ENCODE measurements at regions not wholly inside any gene's neighbourhood (a gene's known extent, or its start where the extent isn't known, plus 50 kb on each side); places are given as distances from the start of the nearest gene placed in this dataset.

GRCh38 chr12:4034921-4035320, 161.7 kb upstream of the PARP11 start:
- TF ChIP-seq EGR1 (IDR thresholded peaks at IDR 0.05) (no peak), FOXM1 (IDR thresholded peaks at IDR 0.05; ENCODE audit: borderline replicate concordance, low read depth) (no peak), TEAD4 (IDR thresholded peaks at IDR 0.05) (no peak), TAF1 (IDR thresholded peaks at IDR 0.05; ENCODE audit: low read depth) (no peak), RAD21 (IDR thresholded peaks at IDR 0.05; ENCODE audit: low read depth) (no peak), CEBPB (IDR thresholded peaks at IDR 0.05) (no peak), CREB1 (IDR thresholded peaks at IDR 0.05; ENCODE audit: low read depth) (no peak), NFIC (IDR thresholded peaks at IDR 0.05) (no peak), MAX (IDR thresholded peaks at IDR 0.05) (no peak), TCF12 (IDR thresholded peaks at IDR 0.05; ENCODE audit: low read depth) (no peak), ZBTB7A (IDR thresholded peaks at IDR 0.05; ENCODE audit: low read depth) (no peak), EP300 (IDR thresholded peaks at IDR 0.05; ENCODE audit: borderline replicate concordance) (no peak), USF1 (IDR thresholded peaks at IDR 0.05) (no peak), YY1 (IDR thresholded peaks at IDR 0.05; ENCODE audit: low read depth) (no peak)
- TF ChIP-seq, protein P1, sequence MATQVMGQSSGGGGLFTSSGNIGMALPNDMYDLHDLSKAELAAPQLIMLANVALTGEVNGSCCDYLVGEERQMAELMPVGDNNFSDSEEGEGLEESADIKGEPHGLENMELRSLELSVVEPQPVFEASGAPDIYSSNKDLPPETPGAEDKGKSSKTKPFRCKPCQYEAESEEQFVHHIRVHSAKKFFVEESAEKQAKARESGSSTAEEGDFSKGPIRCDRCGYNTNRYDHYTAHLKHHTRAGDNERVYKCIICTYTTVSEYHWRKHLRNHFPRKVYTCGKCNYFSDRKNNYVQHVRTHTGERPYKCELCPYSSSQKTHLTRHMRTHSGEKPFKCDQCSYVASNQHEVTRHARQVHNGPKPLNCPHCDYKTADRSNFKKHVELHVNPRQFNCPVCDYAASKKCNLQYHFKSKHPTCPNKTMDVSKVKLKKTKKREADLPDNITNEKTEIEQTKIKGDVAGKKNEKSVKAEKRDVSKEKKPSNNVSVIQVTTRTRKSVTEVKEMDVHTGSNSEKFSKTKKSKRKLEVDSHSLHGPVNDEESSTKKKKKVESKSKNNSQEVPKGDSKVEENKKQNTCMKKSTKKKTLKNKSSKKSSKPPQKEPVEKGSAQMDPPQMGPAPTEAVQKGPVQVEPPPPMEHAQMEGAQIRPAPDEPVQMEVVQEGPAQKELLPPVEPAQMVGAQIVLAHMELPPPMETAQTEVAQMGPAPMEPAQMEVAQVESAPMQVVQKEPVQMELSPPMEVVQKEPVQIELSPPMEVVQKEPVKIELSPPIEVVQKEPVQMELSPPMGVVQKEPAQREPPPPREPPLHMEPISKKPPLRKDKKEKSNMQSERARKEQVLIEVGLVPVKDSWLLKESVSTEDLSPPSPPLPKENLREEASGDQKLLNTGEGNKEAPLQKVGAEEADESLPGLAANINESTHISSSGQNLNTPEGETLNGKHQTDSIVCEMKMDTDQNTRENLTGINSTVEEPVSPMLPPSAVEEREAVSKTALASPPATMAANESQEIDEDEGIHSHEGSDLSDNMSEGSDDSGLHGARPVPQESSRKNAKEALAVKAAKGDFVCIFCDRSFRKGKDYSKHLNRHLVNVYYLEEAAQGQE (IDR thresholded peaks at IDR 0.05; ENCODE audit: low read depth), result no peak

DNA sequence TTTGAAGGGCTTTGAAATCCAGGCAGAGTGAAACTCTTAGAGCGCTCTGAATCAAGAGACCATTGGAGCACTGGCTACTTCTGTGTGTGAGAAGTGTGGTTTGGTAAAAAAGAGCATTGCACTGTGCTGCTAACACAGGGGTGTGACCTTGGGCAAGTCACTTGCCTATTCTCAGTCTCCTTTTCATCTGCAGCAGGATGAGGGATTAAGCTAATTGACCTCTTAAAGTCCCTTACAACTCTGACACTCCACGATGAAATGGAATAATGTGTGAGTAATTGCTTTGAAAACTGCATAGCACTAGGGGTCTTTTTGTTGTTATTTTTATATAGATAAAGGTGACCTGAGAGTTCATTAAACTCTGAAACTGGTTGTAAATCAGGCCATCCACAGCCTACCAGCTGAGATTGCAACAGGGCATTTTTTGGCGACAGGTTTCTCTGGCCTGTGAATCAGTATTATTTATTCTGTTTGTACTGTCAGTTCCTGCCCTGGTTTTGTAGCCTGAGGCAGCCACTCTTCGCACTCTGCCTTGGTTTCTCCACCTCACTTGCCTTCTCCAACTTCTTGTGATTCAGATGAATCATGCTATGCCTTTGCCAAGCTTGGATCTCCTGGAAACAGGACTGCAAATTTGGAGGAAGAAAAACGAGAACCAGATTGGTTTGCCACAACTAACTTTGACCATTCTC, 159.9 kb upstream of the PARP11 start:
- TF ChIP-seq ZBTB7A (IDR thresholded peaks at IDR 0.05; ENCODE audit: low read depth) (no peak), YY1 (IDR thresholded peaks at IDR 0.05; ENCODE audit: low read depth) (no peak), CREB1 (IDR thresholded peaks at IDR 0.05; ENCODE audit: low read depth) (no peak), FOXM1 (IDR thresholded peaks at IDR 0.05; ENCODE audit: borderline replicate concordance, low read depth) (no peak), CEBPB (IDR thresholded peaks at IDR 0.05) (no peak), TEAD4 (IDR thresholded peaks at IDR 0.05) (no peak), EGR1 (IDR thresholded peaks at IDR 0.05) (no peak), RAD21 (IDR thresholded peaks at IDR 0.05; ENCODE audit: low read depth) (no peak), TCF12 (IDR thresholded peaks at IDR 0.05; ENCODE audit: low read depth) (no peak), EP300 (IDR thresholded peaks at IDR 0.05; ENCODE audit: borderline replicate concordance) (no peak), USF1 (IDR thresholded peaks at IDR 0.05) (no peak), NFIC (IDR thresholded peaks at IDR 0.05) (no peak), MAX (IDR thresholded peaks at IDR 0.05) (no peak), TAF1 (IDR thresholded peaks at IDR 0.05; ENCODE audit: low read depth) (no peak)
- TF ChIP-seq, protein P1 (IDR thresholded peaks at IDR 0.05; ENCODE audit: low read depth), result no peak

DNA sequence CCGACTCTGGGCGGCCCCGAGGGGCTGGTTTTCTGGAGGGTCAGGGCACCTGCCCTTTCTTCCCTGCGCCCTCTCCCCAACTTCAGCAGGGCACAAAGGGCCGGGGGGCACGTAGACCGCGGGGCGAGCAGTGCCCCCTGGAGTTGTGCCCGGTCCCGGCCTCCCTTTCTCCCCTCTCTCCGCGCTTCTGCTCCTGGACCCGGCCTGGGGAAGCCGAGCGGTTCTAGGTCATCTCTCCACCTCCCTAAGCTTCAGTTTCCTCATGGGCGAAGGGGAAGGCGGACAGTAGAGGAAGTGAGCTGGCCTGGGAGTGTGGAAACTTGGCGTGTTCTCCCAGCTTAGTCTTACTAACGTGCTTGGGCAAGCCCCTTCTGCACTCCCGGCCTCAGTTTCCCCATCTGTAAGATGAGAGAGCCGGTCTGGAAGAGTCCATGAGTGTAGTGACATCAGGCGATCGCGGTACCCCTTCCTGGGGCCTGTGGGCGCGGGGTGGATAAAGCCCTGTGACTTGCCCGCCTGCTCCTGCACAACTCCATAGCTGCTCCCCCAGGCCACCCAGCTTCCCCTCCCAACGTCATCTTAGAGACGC, 158.6 kb upstream of the PARP11 start:
- no peak for TF ChIP-seq FOXM1 (IDR thresholded peaks at IDR 0.05; ENCODE audit: borderline replicate concordance, low read depth)
- no peak for TF ChIP-seq RAD21 (IDR thresholded peaks at IDR 0.05; ENCODE audit: low read depth)
- no peak for TF ChIP-seq YY1 (IDR thresholded peaks at IDR 0.05; ENCODE audit: low read depth)
- no peak for TF ChIP-seq CREB1 (IDR thresholded peaks at IDR 0.05; ENCODE audit: low read depth)
- TF ChIP-seq ZBTB7A (IDR thresholded peaks at IDR 0.05; ENCODE audit: low read depth), result peak; percentile 32; the same call in 1 of the 2 replicates
- no peak for TF ChIP-seq MAX (IDR thresholded peaks at IDR 0.05)
- no peak for TF ChIP-seq CEBPB (IDR thresholded peaks at IDR 0.05)
- no peak; the same call in 1 of the 2 replicates for TF ChIP-seq TCF12 (IDR thresholded peaks at IDR 0.05; ENCODE audit: low read depth)

DNA sequence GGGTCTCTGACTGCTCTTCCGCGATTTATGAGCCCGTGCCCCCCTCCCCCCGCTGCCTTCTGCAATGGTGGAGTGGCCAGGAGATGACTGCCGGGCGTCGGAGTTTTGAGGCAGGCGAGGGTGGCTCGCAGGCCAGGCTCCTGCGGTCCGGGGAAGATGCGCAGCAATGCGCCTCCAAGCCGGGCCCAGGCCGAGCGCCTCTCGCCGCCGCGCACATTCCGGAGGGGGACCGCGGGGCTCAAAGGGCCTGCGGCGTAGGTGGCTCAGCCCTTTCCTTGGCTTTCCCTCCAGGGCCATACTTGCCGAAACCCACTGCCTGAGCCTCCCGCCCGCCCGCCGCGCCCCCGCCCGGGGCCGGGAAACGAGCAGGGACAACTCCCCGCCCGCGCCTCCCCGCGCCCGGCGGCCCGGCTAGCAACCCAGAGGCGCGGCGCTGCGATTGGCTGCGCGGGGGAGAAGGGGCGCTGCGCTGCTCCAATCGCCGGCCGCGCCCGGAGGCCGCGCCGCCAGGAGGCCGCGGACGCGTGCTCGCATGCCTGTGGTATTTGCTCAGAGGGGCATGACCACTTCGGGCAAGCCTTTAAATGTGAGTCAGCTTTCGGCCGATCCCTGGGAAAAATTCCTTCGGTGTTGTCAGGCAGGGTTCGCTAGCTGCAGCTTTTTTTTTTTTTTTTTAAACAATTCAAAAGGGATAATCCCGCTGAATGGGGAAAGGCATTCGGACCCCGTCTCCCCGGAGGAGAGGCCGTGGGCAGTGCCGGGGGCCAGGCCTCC, 157.9 kb upstream of the PARP11 start:
- TF ChIP-seq NFIC (IDR thresholded peaks at IDR 0.05), result peak; percentile 77
- peak; percentile 75 for TF ChIP-seq EGR1 (IDR thresholded peaks at IDR 0.05)
- peak; percentile 98 for TF ChIP-seq TEAD4 (IDR thresholded peaks at IDR 0.05)
- peak; percentile 53 for TF ChIP-seq ZBTB7A (IDR thresholded peaks at IDR 0.05; ENCODE audit: low read depth)
- TF ChIP-seq, protein P1 (IDR thresholded peaks at IDR 0.05; ENCODE audit: low read depth), result no peak
- TF ChIP-seq FOXM1 (IDR thresholded peaks at IDR 0.05; ENCODE audit: borderline replicate concordance, low read depth), result peak; percentile 77
- TF ChIP-seq YY1 (IDR thresholded peaks at IDR 0.05; ENCODE audit: low read depth), result no peak
- TF ChIP-seq EP300 (IDR thresholded peaks at IDR 0.05; ENCODE audit: borderline replicate concordance), result peak; percentile 98
- TF ChIP-seq CREB1 (IDR thresholded peaks at IDR 0.05; ENCODE audit: low read depth), result no peak
- TF ChIP-seq TCF12 (IDR thresholded peaks at IDR 0.05; ENCODE audit: low read depth), result peak; percentile 92
- TF ChIP-seq CEBPB (IDR thresholded peaks at IDR 0.05), result peak; percentile 53; the same call in 1 of the 2 replicates
- TF ChIP-seq RAD21 (IDR thresholded peaks at IDR 0.05; ENCODE audit: low read depth), result no peak; the same call in 1 of the 2 replicates
- peak; percentile 92 for TF ChIP-seq MAX (IDR thresholded peaks at IDR 0.05)
- TF ChIP-seq TAF1 (IDR thresholded peaks at IDR 0.05; ENCODE audit: low read depth), result no peak; the same call in 1 of the 2 replicates
- peak; percentile 32 for TF ChIP-seq USF1 (IDR thresholded peaks at IDR 0.05)
